NB4 (cell line): ENCODE measurements at regions not wholly inside any gene's neighbourhood (a gene's known extent, or its start where the extent isn't known, plus 50 kb on each side); places are given as distances from the start of the nearest gene placed in this dataset.

ENCODE experiments used
- MYC ChIP-seq: IDR thresholded peaks from 2 replicates; pipeline ENCODE4 v1.6.1; 2011; ENCODE audit warnings: low read depth, low read length
- POLR2A ChIP-seq: IDR thresholded peaks from 2 replicates; pipeline ENCODE4 v1.6.1; 2011; ENCODE audit warnings: mild to moderate bottlenecking; ENCODE audit not compliant: insufficient read length; ENCODE audit errors: extremely low read depth
- TF ChIP-seq, protein P1 (sequence below): IDR thresholded peaks from one replicate; pipeline ENCODE4 v1.5.1; 2012; ENCODE audit warnings: low read depth, low read length
- TF ChIP-seq, protein P2 (sequence below): IDR thresholded peaks from 2 replicates; pipeline ENCODE4 v1.6.1; 2011; ENCODE audit warnings: low read depth, low read length

- TF ChIP-seq POLR2A (no peak), MYC (no peak)
- TF ChIP-seq, protein P1, sequence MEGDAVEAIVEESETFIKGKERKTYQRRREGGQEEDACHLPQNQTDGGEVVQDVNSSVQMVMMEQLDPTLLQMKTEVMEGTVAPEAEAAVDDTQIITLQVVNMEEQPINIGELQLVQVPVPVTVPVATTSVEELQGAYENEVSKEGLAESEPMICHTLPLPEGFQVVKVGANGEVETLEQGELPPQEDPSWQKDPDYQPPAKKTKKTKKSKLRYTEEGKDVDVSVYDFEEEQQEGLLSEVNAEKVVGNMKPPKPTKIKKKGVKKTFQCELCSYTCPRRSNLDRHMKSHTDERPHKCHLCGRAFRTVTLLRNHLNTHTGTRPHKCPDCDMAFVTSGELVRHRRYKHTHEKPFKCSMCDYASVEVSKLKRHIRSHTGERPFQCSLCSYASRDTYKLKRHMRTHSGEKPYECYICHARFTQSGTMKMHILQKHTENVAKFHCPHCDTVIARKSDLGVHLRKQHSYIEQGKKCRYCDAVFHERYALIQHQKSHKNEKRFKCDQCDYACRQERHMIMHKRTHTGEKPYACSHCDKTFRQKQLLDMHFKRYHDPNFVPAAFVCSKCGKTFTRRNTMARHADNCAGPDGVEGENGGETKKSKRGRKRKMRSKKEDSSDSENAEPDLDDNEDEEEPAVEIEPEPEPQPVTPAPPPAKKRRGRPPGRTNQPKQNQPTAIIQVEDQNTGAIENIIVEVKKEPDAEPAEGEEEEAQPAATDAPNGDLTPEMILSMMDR = no peak
- TF ChIP-seq, protein P2, sequence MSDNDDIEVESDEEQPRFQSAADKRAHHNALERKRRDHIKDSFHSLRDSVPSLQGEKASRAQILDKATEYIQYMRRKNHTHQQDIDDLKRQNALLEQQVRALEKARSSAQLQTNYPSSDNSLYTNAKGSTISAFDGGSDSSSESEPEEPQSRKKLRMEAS = no peak
Measured at GRCh38 chr2:31735716-31736115, 155.0 kb upstream of the SRD5A2 start.
